Colonic mucosa (tissue), 4 donors: ENCODE measurements at regions not wholly inside any gene's neighbourhood (a gene's known extent, or its start where the extent isn't known, plus 50 kb on each side); places are given as distances from the start of the nearest gene placed in this dataset.

Experiments
- DNase-seq: peaks from one replicate; pipeline ENCODE4 v3.0.0-alpha.2; 2020
- H3K27ac ChIP-seq: fragments of 200-600 bp; one replicate; pipeline ENCODE4 v1.8.0; 2021
- H3K27me3 ChIP-seq: fragments of 200-600 bp; one replicate; pipeline ENCODE4 v1.8.0; 2021
- H3K36me3 ChIP-seq: fragments of 200-600 bp; one replicate; pipeline ENCODE4 v1.8.0; 2021
- H3K4me1 ChIP-seq: fragments of 200-600 bp; one replicate; pipeline ENCODE4 v1.8.0; 2021; ENCODE audit warnings: mild to moderate bottlenecking
- H3K4me3 ChIP-seq: fragments of 200-600 bp; one replicate; pipeline ENCODE4 v1.8.0; 2021
- H3K9ac ChIP-seq, 2 donors: one replicate each; pipeline ENCODE4 v1.7.0; 2013; ENCODE audit warnings: control low read depth in 2 of 2, low read depth in 2 of 2, low read length in 2 of 2
- H3K9me3 ChIP-seq: fragments of 200-600 bp; one replicate; pipeline ENCODE4 v1.8.0; 2021
- CTCF ChIP-seq: fragments of 200-600 bp; IDR thresholded peaks from one replicate; pipeline ENCODE4 v1.8.0; 2022; ENCODE audit warnings: antibody characterized with exemption, mild to moderate bottlenecking
- intact Hi-C: fragments of 100-400 bp; cut with DNase I; formaldehyde crosslinking; loops from one replicate; pipeline ENCODE4 v1.14.1; 2022
- donor health status: healthy.
- donor health status: DM: no; HTN: no; CAD: no.
- donor health status: DM: no; HTN: no; CAD: no.

GRCh38 chr3:869269-869668 lies 223.6 kb upstream of the CNTN6 start:
- H3K36me3 ChIP-seq: no peaks in the 10 kb centered on the region
- TF ChIP-seq CTCF: no peak
- H3K4me1 ChIP-seq: no peaks in the 10 kb centered on the region
- no peak overlapping the region for H3K9ac ChIP-seq
- no peak overlapping the region for H3K27ac ChIP-seq
- no peaks in the 10 kb centered on the region for H3K9me3 ChIP-seq
- no peak for DNase-seq
- intact Hi-C loops: no loop called here
- no peaks in the 10 kb centered on the region for H3K27me3 ChIP-seq
- no peak overlapping the region for H3K4me3 ChIP-seq

GRCh38 chr3:869734-870133 lies 223.1 kb upstream of the CNTN6 start:
- Histone ChIP-seq H3K4me3 (no peak overlapping the region), H3K4me1 (no peaks in the 10 kb centered on the region), H3K9ac (no peak overlapping the region), H3K9me3 (no peaks in the 10 kb centered on the region), H3K27me3 (no peaks in the 10 kb centered on the region), H3K27ac (no peak overlapping the region), H3K36me3 (no peaks in the 10 kb centered on the region)
- intact Hi-C loops: no loop called here
- no peak for TF ChIP-seq CTCF
- DNase-seq: no peak

- intact Hi-C loops: no loop called here
- no peaks in the 10 kb centered on the region for H3K4me1 ChIP-seq
These were observed 221.2 kb upstream of the CNTN6 start for GRCh38 chr3:871651-872050.

GRCh38 chr3:877001-877400 lies 215.8 kb upstream of the CNTN6 start:
- no peak overlapping the region for H3K4me3 ChIP-seq
- H3K9ac ChIP-seq: no peak overlapping the region
- no peak for TF ChIP-seq CTCF
- no peaks in the 10 kb centered on the region for H3K4me1 ChIP-seq
- no peak for DNase-seq
- no peaks in the 10 kb centered on the region for H3K9me3 ChIP-seq
- H3K36me3 ChIP-seq: no peaks in the 10 kb centered on the region
- no peak overlapping the region for H3K27ac ChIP-seq
- intact Hi-C loops: no loop called here
- no peaks in the 10 kb centered on the region for H3K27me3 ChIP-seq

More at GRCh38 chr3:871651-872050, 221.2 kb upstream of the CNTN6 start:
- Histone ChIP-seq H3K9me3 (no peaks in the 10 kb centered on the region), H3K4me3 (no peak overlapping the region), H3K27ac (no peak overlapping the region), H3K36me3 (no peaks in the 10 kb centered on the region), H3K9ac (no peak overlapping the region), H3K27me3 (no peaks in the 10 kb centered on the region)
- TF ChIP-seq CTCF: no peak
- DNase-seq: no peak

GRCh38 chr3:878746-879145 lies 214.1 kb upstream of the CNTN6 start:
- TF ChIP-seq CTCF: no peak
- H3K36me3 ChIP-seq: no peaks in the 10 kb centered on the region
- H3K4me3 ChIP-seq: no peak overlapping the region
- intact Hi-C loops: no loop called here
- H3K4me1 ChIP-seq: no peaks in the 10 kb centered on the region
- no peaks in the 10 kb centered on the region for H3K9me3 ChIP-seq
- no peak for DNase-seq
- no peak overlapping the region for H3K27ac ChIP-seq
- no peaks in the 10 kb centered on the region for H3K27me3 ChIP-seq
- no peak overlapping the region for H3K9ac ChIP-seq

GRCh38 chr3:880371-880770 lies 212.5 kb upstream of the CNTN6 start:
- no peak for DNase-seq
- no peak for TF ChIP-seq CTCF
- H3K36me3 ChIP-seq: no peaks in the 10 kb centered on the region

More at GRCh38 chr3:880371-880770, 212.5 kb upstream of the CNTN6 start:
- Histone ChIP-seq H3K9ac (no peak overlapping the region), H3K4me1 (no peaks in the 10 kb centered on the region), H3K27me3 (no peaks in the 10 kb centered on the region), H3K27ac (no peak overlapping the region), H3K9me3 (no peaks in the 10 kb centered on the region), H3K4me3 (no peak overlapping the region)
- intact Hi-C loops: no loop called here
